ENCODE measurements at regions not wholly inside any gene's neighbourhood (a gene's known extent, or its start where the extent isn't known, plus 50 kb on each side); places are given as distances from the start of the nearest gene placed in this dataset.
A peak's percentile ranks its signal among the peaks of the same experiment; 100 is the strongest.

GRCh38 chrX:147828719-147829118 lies 83.0 kb upstream of the FMR1 start:
- Histone ChIP-seq H3K4me2 (ENCODE audit: low read length) (no peak overlapping the region), H3K9me2 (ENCODE audit: insufficient read depth, low read length) (no peaks in the 10 kb centered on the region), H3K36me3 (ENCODE audit: insufficient read depth, low read length) (no peaks in the 10 kb centered on the region), H3K79me2 (ENCODE audit: insufficient read depth, low read depth, low read length) (no peaks in the 10 kb centered on the region), H3K4me1 (ENCODE audit: insufficient read depth, low read length, poor library complexity, severe bottlenecking) (no peaks in the 10 kb centered on the region), H3K9me3 (ENCODE audit: low read length) (no peaks in the 10 kb centered on the region), H2AFZ (ENCODE audit: low read length) (no peak overlapping the region), H3K27ac (ENCODE audit: low read depth, low read length, poor library complexity, severe bottlenecking) (no peak overlapping the region), H3K4me3 (ENCODE audit: low read depth, low read length, poor library complexity, severe bottlenecking) (no peak overlapping the region), H4K20me1 (ENCODE audit: insufficient read depth, low read length) (no peaks in the 10 kb centered on the region)
- TF ChIP-seq EZH2phosphoT487 (IDR thresholded peaks at IDR 0.05; ENCODE audit: borderline replicate concordance, low read depth, low read length) = no peak
- TF ChIP-seq, protein P1, sequence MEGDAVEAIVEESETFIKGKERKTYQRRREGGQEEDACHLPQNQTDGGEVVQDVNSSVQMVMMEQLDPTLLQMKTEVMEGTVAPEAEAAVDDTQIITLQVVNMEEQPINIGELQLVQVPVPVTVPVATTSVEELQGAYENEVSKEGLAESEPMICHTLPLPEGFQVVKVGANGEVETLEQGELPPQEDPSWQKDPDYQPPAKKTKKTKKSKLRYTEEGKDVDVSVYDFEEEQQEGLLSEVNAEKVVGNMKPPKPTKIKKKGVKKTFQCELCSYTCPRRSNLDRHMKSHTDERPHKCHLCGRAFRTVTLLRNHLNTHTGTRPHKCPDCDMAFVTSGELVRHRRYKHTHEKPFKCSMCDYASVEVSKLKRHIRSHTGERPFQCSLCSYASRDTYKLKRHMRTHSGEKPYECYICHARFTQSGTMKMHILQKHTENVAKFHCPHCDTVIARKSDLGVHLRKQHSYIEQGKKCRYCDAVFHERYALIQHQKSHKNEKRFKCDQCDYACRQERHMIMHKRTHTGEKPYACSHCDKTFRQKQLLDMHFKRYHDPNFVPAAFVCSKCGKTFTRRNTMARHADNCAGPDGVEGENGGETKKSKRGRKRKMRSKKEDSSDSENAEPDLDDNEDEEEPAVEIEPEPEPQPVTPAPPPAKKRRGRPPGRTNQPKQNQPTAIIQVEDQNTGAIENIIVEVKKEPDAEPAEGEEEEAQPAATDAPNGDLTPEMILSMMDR (conservative IDR thresholded peaks at IDR 0.05; ENCODE audit: low read length) = no peak
- CTCF ChIA-PET (ENCODE audit: unreplicated experiment) = no interaction called here
- BruUV-seq (replicated peaks) = no TSS peak
- POLR2A ChIA-PET = no interaction called here
- DNase-seq (ENCODE audit: low spot score) = no peak
- intact Hi-C loops (cut with micrococcal nuclease; ENCODE audit: unreplicated experiment) = no loop called here

DNA sequence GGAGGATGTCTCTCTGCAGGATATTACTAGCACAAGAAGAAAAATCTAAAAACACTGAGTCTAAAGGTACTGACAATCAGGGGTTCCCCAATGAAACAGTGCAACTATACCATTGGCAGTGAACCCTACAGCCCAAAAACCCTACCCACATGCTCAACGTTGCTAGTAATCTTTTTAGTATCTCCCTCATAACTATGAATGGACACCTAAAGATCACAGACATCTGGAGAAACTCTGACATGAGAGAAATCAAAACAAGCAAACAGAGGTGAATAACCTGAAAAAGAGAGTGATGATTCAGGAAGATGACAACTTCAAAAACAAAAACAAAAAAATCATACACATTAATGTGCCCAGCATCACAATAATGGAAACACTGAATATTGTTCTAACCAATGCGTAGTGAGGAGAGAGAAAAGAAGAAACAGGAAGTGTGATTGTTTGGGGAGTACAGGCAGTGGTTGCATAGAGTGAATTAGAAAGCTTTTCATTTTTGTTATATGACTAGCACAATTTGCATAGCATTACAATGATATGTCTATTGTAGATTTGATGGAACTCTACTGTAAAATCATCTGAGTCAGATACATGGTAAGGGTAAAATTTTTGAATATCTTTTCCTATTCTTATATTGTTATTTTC lies 78.9 kb upstream of the FMR1 start:
- TF ChIP-seq, protein P1 (conservative IDR thresholded peaks at IDR 0.05; ENCODE audit: low read length) = no peak
- TF ChIP-seq EZH2phosphoT487 (IDR thresholded peaks at IDR 0.05; ENCODE audit: borderline replicate concordance, low read depth, low read length) = no peak
- intact Hi-C loops (cut with micrococcal nuclease; ENCODE audit: unreplicated experiment) = no loop called here
- Histone ChIP-seq H3K9me3 (ENCODE audit: low read length) (no peaks in the 10 kb centered on the region), H3K79me2 (ENCODE audit: insufficient read depth, low read depth, low read length) (no peaks in the 10 kb centered on the region), H3K4me1 (ENCODE audit: insufficient read depth, low read length, poor library complexity, severe bottlenecking) (no peaks in the 10 kb centered on the region), H3K4me2 (ENCODE audit: low read length) (no peak overlapping the region), H3K27ac (ENCODE audit: low read depth, low read length, poor library complexity, severe bottlenecking) (no peak overlapping the region), H3K9me2 (ENCODE audit: insufficient read depth, low read length) (no peaks in the 10 kb centered on the region), H4K20me1 (ENCODE audit: insufficient read depth, low read length) (no peaks in the 10 kb centered on the region), H3K36me3 (ENCODE audit: insufficient read depth, low read length) (no peaks in the 10 kb centered on the region), H3K4me3 (ENCODE audit: low read depth, low read length, poor library complexity, severe bottlenecking) (no peak overlapping the region), H2AFZ (ENCODE audit: low read length) (no peak overlapping the region)
- BruUV-seq (replicated peaks) = no TSS peak
- POLR2A ChIA-PET = no interaction called here
- DNase-seq (ENCODE audit: low spot score) = no peak
- CTCF ChIA-PET (ENCODE audit: unreplicated experiment) = no interaction called here

DNA sequence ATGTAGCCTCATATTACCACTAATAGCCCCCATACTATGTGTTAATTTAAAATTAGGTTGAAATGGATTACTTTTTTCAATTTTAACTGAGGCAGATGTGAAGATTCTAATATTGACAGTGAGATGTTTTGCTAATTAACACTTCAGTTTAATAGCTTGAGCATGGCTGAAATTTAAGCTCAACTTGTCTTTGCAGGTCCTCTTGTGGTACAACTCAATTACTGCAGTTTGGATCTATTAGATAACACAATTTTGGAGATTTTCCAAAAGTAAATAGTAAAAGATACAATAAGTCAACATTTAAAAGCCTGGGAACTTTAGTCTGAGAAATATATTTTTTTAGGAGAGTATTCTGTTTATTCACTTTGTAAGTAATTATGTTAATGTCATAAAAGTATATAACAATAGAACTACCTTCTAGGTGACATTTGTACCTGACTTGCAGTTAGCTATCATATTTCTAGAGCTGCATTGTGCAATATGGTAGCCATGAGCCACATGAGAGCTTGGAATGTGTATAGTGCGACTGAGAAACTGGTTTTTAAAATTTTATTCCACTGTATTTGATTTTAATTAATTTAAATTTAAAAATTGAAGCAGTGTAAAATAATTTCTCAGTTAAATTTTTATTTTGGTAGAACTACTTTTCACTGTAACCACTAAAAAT lies 73.1 kb upstream of the FMR1 start:
- no peaks in the 10 kb centered on the region for H4K20me1 ChIP-seq (ENCODE audit: insufficient read depth, low read length)
- no peak overlapping the region for H3K4me2 ChIP-seq (ENCODE audit: low read length)
- ChIA-PET POLR2A (no interaction called here), CTCF (ENCODE audit: unreplicated experiment) (no interaction called here)
- H3K9me3 ChIP-seq (ENCODE audit: low read length) = no peaks in the 10 kb centered on the region
- no TSS peak for BruUV-seq (replicated peaks)
- no peaks in the 10 kb centered on the region for H3K79me2 ChIP-seq (ENCODE audit: insufficient read depth, low read depth, low read length)
- H3K4me1 ChIP-seq (ENCODE audit: insufficient read depth, low read length, poor library complexity, severe bottlenecking) = no peaks in the 10 kb centered on the region
- TF ChIP-seq, protein P1 (conservative IDR thresholded peaks at IDR 0.05; ENCODE audit: low read length) = peak; percentile 70
- no peak for TF ChIP-seq EZH2phosphoT487 (IDR thresholded peaks at IDR 0.05; ENCODE audit: borderline replicate concordance, low read depth, low read length)
- intact Hi-C loops (cut with micrococcal nuclease; ENCODE audit: unreplicated experiment) = no loop called here
- H3K4me3 ChIP-seq (ENCODE audit: low read depth, low read length, poor library complexity, severe bottlenecking) = no peak overlapping the region
- no peak overlapping the region for H2AFZ ChIP-seq (ENCODE audit: low read length)
- peak; percentile 1 for DNase-seq (ENCODE audit: low spot score)
- no peaks in the 10 kb centered on the region for H3K36me3 ChIP-seq (ENCODE audit: insufficient read depth, low read length)
- H3K27ac ChIP-seq (ENCODE audit: low read depth, low read length, poor library complexity, severe bottlenecking) = no peak overlapping the region
- no peaks in the 10 kb centered on the region for H3K9me2 ChIP-seq (ENCODE audit: insufficient read depth, low read length)
